ENCODE measurements at regions not wholly inside any gene's neighbourhood (a gene's known extent, or its start where the extent isn't known, plus 50 kb on each side); places are given as distances from the start of the nearest gene placed in this dataset.

GRCh38 chr14:94682061-94682516 is 69.9 kb downstream of the SERPINA3 start:
- DNase-seq: no peak

GRCh38 chr14:94681300-94682060 is 69.3 kb downstream of the SERPINA3 start:
- DNase-seq: no peak

GRCh38 chr14:94680862-94681288 is 68.7 kb downstream of the SERPINA3 start:
- no peak for DNase-seq

- DNase-seq: no peak
Observed at GRCh38 chr14:94679937-94680861, 68.0 kb downstream of the SERPINA3 start.

- no peak for DNase-seq
Observed at GRCh38 chr14:94679106-94679810, 67.1 kb downstream of the SERPINA3 start.

- DNase-seq: no peak
Observed at GRCh38 chr14:94677747-94678146, 65.6 kb downstream of the SERPINA3 start.

- no peak for DNase-seq
Observed at GRCh38 chr14:94677213-94677612, 65.0 kb downstream of the SERPINA3 start.

- no peak for DNase-seq
Observed at GRCh38 chr14:94676495-94677185, 64.4 kb downstream of the SERPINA3 start.

- no peak for DNase-seq
Observed at GRCh38 chr14:94675036-94675435, 62.8 kb downstream of the SERPINA3 start.

- DNase-seq: no peak
Observed at GRCh38 chr14:94673781-94674231, 61.6 kb downstream of the SERPINA3 start.

Measured in suppressor macrophage treated with lipopolysaccharide for 4 hours (primary cell).